K562 (cell line): ENCODE measurements at regions not wholly inside any gene's neighbourhood (a gene's known extent, or its start where the extent isn't known, plus 50 kb on each side); places are given as distances from the start of the nearest gene placed in this dataset.
A peak's percentile ranks its signal among the peaks of the same experiment; 100 is the strongest.

Experiments used
- BCOR ChIP-seq: fragments of 450-650 bp; IDR thresholded peaks from 2 replicates; pipeline ENCODE4 v1.6.1; 2016
- CEBPB ChIP-seq: fragments of 450-650 bp; IDR thresholded peaks from 2 replicates; pipeline ENCODE4 v1.6.1; 2016; ENCODE audit warnings: missing genetic modification characterization, missing compliant biosample characterization
- HNRNPUL1 ChIP-seq: fragments of 200-400 bp; formaldehyde crosslinking; IDR thresholded peaks from 2 replicates; pipeline ENCODE4 v1.6.1; 2017; ENCODE audit warnings: low read length
- HSF4 ChIP-seq: fragments of 250-450 bp; sonication (Bioruptor Pico); IDR thresholded peaks from 2 replicates; pipeline ENCODE4 v2.1.2; 2022; ENCODE audit warnings: mild to moderate bottlenecking, moderate library complexity, borderline replicate concordance
- MEF2A ChIP-seq: IDR thresholded peaks from 2 replicates; pipeline ENCODE4 v1.6.1; 2011; ENCODE audit warnings: low read depth, mild to moderate bottlenecking, low read length, moderate library complexity; ENCODE audit not compliant: control insufficient read depth
- MEF2D ChIP-seq: conservative IDR thresholded peaks from 2 replicates; pipeline ENCODE4 v1.6.1; 2016; ENCODE audit warnings: low read depth, missing genetic modification characterization, missing compliant biosample characterization
- MYBL2 ChIP-seq, 2 experiments: fragments of 450-650 bp in 1 of 2; sonication (generic) in 1 of 2; formaldehyde crosslinking in 1 of 2; IDR thresholded peaks; 2 replicates each; pipeline versions ENCODE4 v1.6.1 to v1.8.1; 2017 to 2022; ENCODE audit warnings: borderline replicate concordance in 1 of 2, inconsistent platforms in 1 of 2, low read depth in 1 of 2, mild to moderate bottlenecking in 1 of 2, missing genetic modification reagents in 1 of 2, moderate library complexity in 1 of 2
- NFIC ChIP-seq: fragments of 450-650 bp; IDR thresholded peaks from 2 replicates; pipeline ENCODE4 v1.6.1; 2017; ENCODE audit warnings: mild to moderate bottlenecking, inconsistent platforms
- RBM22 ChIP-seq: fragments of 200-400 bp; formaldehyde crosslinking; IDR thresholded peaks from 2 replicates; pipeline ENCODE4 v1.6.1; 2018; ENCODE audit warnings: low read length, low read depth; ENCODE audit not compliant: poor library complexity, severe bottlenecking
- SIX5 ChIP-seq, 2 experiments: IDR thresholded peaks; 2 replicates each; pipeline ENCODE4 v1.6.1; 2011; ENCODE audit warnings: low read length in 2 of 2, borderline replicate concordance in 1 of 2, low read depth in 1 of 2, mild to moderate bottlenecking in 1 of 2, moderate library complexity in 1 of 2; ENCODE audit not compliant: insufficient read depth in 1 of 2
- SPI1 ChIP-seq: IDR thresholded peaks from 2 replicates; pipeline ENCODE4 v1.6.1; 2011; ENCODE audit warnings: low read depth, low read length, control low read depth, borderline replicate concordance
- TAF1 ChIP-seq: IDR thresholded peaks from 2 replicates; pipeline ENCODE4 v1.6.1; 2011; ENCODE audit warnings: mild to moderate bottlenecking, low read length, moderate library complexity; ENCODE audit not compliant: insufficient read depth, control insufficient read depth, severe bottlenecking; ENCODE audit errors: extremely low read depth
- ZFX ChIP-seq: sonication (generic); formaldehyde crosslinking; IDR thresholded peaks from 2 replicates; pipeline ENCODE4 v1.8.0; 2022; ENCODE audit warnings: mild to moderate bottlenecking, missing genetic modification reagents, moderate library complexity
- ZNF274 ChIP-seq: IDR thresholded peaks from 2 replicates; pipeline ENCODE4 v1.6.1; 2011; ENCODE audit warnings: low read depth, mild to moderate bottlenecking, low read length, moderate library complexity, borderline replicate concordance
- ZNF507 ChIP-seq: conservative IDR thresholded peaks from 2 replicates; pipeline ENCODE4 v1.6.1; 2017; ENCODE audit warnings: missing genetic modification characterization, missing compliant biosample characterization
- ZNF561 ChIP-seq: fragments of 450-650 bp; formaldehyde crosslinking; conservative IDR thresholded peaks from 2 replicates; pipeline ENCODE4 v1.4.0; 2020; ENCODE audit warnings: mild to moderate bottlenecking, moderate library complexity
- TF ChIP-seq, protein P1 (sequence below): IDR thresholded peaks from 2 replicates; pipeline ENCODE4 v1.6.1; 2011; ENCODE audit not compliant: insufficient read length; ENCODE audit errors: extremely low read depth
- TF ChIP-seq, protein P2 (sequence below), 2 experiments: fragments of 450-650 bp in 1 of 2; sonication (generic) in 1 of 2; formaldehyde crosslinking in 1 of 2; IDR thresholded peaks in 1 of 2; conservative IDR thresholded peaks in 1 of 2; 2 replicates each; pipeline versions ENCODE4 v1.6.1 to v1.8.1; 2016 to 2023; ENCODE audit warnings: mild to moderate bottlenecking in 2 of 2, moderate library complexity in 2 of 2, inconsistent platforms in 1 of 2, missing genetic modification reagents in 1 of 2
- TF ChIP-seq, protein P3 (sequence below): fragments of 450-650 bp; formaldehyde crosslinking; IDR thresholded peaks from 2 replicates; pipeline ENCODE4 v1.4.0; 2020; ENCODE audit warnings: mild to moderate bottlenecking, mixed read lengths
- TF ChIP-seq, protein P4 (sequence below): fragments of 450-650 bp; IDR thresholded peaks from 2 replicates; pipeline ENCODE4 v1.7.0; 2016; ENCODE audit warnings: borderline replicate concordance

DNA sequence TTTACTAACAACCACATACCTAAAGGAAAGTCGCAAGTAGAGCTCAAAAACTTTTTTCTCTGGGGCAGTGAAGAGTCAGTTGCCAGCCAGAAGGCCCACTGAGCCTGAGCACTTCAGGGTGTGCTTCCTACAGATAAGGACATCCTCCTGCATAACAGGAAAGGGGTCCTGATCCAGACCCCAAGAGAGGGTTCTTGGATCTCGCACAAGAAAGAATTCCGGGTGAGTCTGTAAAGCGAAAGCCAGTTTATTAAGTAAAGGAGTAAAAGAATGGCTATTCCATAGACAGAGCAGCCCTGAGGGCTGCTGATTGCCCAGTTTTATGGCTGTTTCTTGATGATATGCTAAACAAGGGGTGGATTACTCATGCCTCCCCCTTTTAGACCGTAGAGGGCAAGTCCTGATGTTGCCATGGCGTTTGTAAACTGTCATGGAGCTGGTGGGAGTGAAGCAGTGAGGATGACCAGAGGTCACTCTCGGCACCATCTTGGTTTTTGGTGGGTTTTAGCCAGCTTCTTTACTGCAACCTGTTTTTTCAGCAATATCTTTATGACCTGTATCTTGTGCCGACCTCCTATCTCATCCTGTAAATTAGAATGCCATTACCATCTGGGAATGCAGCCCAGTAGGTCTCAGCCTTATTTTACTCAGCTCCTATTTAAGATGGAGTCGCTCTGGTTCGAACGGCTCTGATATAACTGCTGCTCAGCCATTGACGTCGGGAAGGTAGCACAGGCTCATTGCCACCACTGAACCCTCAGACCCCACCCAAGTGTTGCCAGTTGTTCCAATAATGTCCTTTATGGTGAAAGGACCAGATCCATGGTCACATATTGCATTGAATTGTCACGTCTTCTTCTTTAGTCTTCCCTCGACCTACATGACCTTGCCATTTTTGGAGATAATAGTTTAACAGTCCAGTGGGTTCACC lies 96.6 kb upstream of the ERRFI1 start (continued):
- TF ChIP-seq RBM22, result no peak
- peak; percentile 57 for TF ChIP-seq NFIC
- TF ChIP-seq MYBL2 (IDR thresholded peaks at IDR 0.05; ENCODE audit: low read depth), result no peak
- TF ChIP-seq MYBL2 (CRISPR knock-in tag; IDR thresholded peaks at IDR 0.05; ENCODE audit: borderline replicate concordance), result no peak
- TF ChIP-seq, protein P1, sequence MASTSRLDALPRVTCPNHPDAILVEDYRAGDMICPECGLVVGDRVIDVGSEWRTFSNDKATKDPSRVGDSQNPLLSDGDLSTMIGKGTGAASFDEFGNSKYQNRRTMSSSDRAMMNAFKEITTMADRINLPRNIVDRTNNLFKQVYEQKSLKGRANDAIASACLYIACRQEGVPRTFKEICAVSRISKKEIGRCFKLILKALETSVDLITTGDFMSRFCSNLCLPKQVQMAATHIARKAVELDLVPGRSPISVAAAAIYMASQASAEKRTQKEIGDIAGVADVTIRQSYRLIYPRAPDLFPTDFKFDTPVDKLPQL, result no peak
- TF ChIP-seq, protein P2, sequence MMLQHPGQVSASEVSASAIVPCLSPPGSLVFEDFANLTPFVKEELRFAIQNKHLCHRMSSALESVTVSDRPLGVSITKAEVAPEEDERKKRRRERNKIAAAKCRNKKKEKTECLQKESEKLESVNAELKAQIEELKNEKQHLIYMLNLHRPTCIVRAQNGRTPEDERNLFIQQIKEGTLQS (IDR thresholded peaks at IDR 0.05), result peak; percentile 75
- TF ChIP-seq, protein P2 (CRISPR knock-in tag; conservative IDR thresholded peaks at IDR 0.05), result no peak
- no peak for TF ChIP-seq ZFX (CRISPR knock-in tag)
- TF ChIP-seq TAF1, result no peak
- peak; percentile 56 for TF ChIP-seq ZNF507 (tag)
- TF ChIP-seq SIX5 (IDR thresholded peaks at IDR 0.05; ENCODE audit: borderline replicate concordance in 1 of 2, insufficient read depth in 1 of 2, low read depth in 1 of 2, low read length in 2 of 2), result no peak
- peak; percentile 97 for TF ChIP-seq MEF2D (tag)
- TF ChIP-seq MEF2A, result peak; percentile 71
- TF ChIP-seq, protein P3, sequence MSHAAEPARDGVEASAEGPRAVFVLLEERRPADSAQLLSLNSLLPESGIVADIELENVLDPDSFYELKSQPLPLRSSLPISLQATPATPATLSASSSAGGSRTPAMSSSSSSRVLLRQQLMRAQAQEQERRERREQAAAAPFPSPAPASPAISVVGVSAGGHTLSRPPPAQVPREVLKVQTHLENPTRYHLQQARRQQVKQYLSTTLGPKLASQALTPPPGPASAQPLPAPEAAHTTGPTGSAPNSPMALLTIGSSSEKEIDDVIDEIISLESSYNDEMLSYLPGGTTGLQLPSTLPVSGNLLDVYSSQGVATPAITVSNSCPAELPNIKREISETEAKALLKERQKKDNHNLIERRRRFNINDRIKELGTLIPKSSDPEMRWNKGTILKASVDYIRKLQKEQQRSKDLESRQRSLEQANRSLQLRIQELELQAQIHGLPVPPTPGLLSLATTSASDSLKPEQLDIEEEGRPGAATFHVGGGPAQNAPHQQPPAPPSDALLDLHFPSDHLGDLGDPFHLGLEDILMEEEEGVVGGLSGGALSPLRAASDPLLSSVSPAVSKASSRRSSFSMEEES (CRISPR knock-in tag), result no peak
- TF ChIP-seq ZNF274, result no peak
- no peak for TF ChIP-seq SPI1
- TF ChIP-seq, protein P4, sequence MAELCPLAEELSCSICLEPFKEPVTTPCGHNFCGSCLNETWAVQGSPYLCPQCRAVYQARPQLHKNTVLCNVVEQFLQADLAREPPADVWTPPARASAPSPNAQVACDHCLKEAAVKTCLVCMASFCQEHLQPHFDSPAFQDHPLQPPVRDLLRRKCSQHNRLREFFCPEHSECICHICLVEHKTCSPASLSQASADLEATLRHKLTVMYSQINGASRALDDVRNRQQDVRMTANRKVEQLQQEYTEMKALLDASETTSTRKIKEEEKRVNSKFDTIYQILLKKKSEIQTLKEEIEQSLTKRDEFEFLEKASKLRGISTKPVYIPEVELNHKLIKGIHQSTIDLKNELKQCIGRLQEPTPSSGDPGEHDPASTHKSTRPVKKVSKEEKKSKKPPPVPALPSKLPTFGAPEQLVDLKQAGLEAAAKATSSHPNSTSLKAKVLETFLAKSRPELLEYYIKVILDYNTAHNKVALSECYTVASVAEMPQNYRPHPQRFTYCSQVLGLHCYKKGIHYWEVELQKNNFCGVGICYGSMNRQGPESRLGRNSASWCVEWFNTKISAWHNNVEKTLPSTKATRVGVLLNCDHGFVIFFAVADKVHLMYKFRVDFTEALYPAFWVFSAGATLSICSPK, result no peak
- TF ChIP-seq BCOR, result no peak
- TF ChIP-seq CEBPB, result no peak
- TF ChIP-seq HSF4 (CRISPR knock-in tag), result peak; percentile 93
- no peak for TF ChIP-seq HNRNPUL1
- peak; percentile 79; the same call in 1 of the 2 replicates for TF ChIP-seq ZNF561 (CRISPR knock-in tag)
